HG03066 (cell line): ENCODE measurements at regions not wholly inside any gene's neighbourhood (a gene's known extent, or its start where the extent isn't known, plus 50 kb on each side); places are given as distances from the start of the nearest gene placed in this dataset.

Source experiments
- ATAC-seq: cut with Tn5 transposase; IDR thresholded peaks from one replicate; pipeline ENCODE4 v1.9.1; 2021; ENCODE audit warnings: low read depth; ENCODE audit not compliant: unreplicated experiment

- no peak for ATAC-seq
Measured at GRCh38 chr13:40200273-40200978, 466.0 kb downstream of the FOXO1 start.

GRCh38 chr13:40204246-40204645 lies 462.2 kb downstream of the FOXO1 start:
- no peak for ATAC-seq

GRCh38 chr13:40205771-40206240 lies 460.6 kb downstream of the FOXO1 start:
- no peak for ATAC-seq

- ATAC-seq = peak; percentile 46
Measured at GRCh38 chr13:40206241-40207000, 460.0 kb downstream of the FOXO1 start.

GRCh38 chr13:40207001-40207478 lies 459.4 kb downstream of the FOXO1 start:
- peak; percentile 57 for ATAC-seq

- ATAC-seq = no peak
Measured at GRCh38 chr13:40208517-40208916, 457.9 kb downstream of the FOXO1 start.

- no peak for ATAC-seq
Measured at GRCh38 chr13:40210865-40211585, 455.4 kb downstream of the FOXO1 start.

GRCh38 chr13:40211586-40211968 lies 454.9 kb downstream of the FOXO1 start:
- no peak for ATAC-seq

GRCh38 chr13:40213779-40214178 lies 452.7 kb downstream of the FOXO1 start:
- no peak for ATAC-seq

- ATAC-seq = no peak
Measured at GRCh38 chr13:40215311-40215710, 451.1 kb downstream of the FOXO1 start.

- ATAC-seq = no peak
Measured at GRCh38 chr13:40215747-40216146, 450.7 kb downstream of the FOXO1 start.

- ATAC-seq = no peak
Measured at GRCh38 chr13:40217675-40218074, 448.8 kb downstream of the FOXO1 start.

- ATAC-seq = no peak
Measured at GRCh38 chr13:40220299-40220935, 446.0 kb downstream of the FOXO1 start.

GRCh38 chr13:40221131-40221459 lies 445.3 kb downstream of the FOXO1 start:
- ATAC-seq = no peak

GRCh38 chr13:40221460-40222201 lies 444.8 kb downstream of the FOXO1 start:
- no peak for ATAC-seq

GRCh38 chr13:40223585-40223984 lies 442.9 kb downstream of the FOXO1 start:
- ATAC-seq = no peak

- ATAC-seq = no peak
Measured at GRCh38 chr13:40228496-40228895, 437.9 kb downstream of the FOXO1 start.

- no peak for ATAC-seq
Measured at GRCh38 chr13:40228990-40229389, 437.5 kb downstream of the FOXO1 start.

- ATAC-seq = no peak
Measured at GRCh38 chr13:40230833-40231266, 435.6 kb downstream of the FOXO1 start.

- ATAC-seq = no peak
Measured at GRCh38 chr13:40231311-40231710, 435.1 kb downstream of the FOXO1 start.
